ENCODE measurements at regions not wholly inside any gene's neighbourhood (a gene's known extent, or its start where the extent isn't known, plus 50 kb on each side); places are given as distances from the start of the nearest gene placed in this dataset.

DNA sequence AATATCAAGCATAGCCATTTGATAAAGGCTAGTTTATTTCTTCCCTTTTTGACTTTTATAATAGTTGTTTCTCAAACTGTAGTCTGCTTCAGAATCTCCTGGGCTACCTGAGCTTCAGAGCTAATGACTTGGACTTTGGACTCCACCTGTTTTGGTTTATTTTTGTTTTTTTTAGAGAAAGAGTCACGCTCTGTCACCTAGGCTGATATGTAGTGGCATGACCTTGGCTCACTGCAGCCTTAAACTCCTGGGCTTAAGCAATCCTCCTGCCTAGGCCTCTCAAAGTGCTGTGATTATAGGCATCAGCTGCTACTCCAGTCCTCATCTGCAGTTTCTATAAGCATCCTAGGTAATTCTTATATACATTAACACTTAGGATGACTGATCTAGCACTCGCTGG, 90.5 kb downstream of the DDIT4L start:
- TF ChIP-seq SIN3A (IDR thresholded peaks at IDR 0.05; ENCODE audit: borderline replicate concordance, insufficient read depth, low read length) (no peak), TAF1 (IDR thresholded peaks at IDR 0.05; ENCODE audit: borderline replicate concordance, insufficient read depth, low read length) (no peak), FOXP2 (optimal IDR thresholded peaks at IDR 0.05; ENCODE audit: borderline replicate concordance, extremely low read depth, extremely low read length, insufficient read depth) (no peak), POLR2AphosphoS5 (IDR thresholded peaks at IDR 0.05; ENCODE audit: low read depth, low read length) (no peak)
- TF ChIP-seq, protein P1, sequence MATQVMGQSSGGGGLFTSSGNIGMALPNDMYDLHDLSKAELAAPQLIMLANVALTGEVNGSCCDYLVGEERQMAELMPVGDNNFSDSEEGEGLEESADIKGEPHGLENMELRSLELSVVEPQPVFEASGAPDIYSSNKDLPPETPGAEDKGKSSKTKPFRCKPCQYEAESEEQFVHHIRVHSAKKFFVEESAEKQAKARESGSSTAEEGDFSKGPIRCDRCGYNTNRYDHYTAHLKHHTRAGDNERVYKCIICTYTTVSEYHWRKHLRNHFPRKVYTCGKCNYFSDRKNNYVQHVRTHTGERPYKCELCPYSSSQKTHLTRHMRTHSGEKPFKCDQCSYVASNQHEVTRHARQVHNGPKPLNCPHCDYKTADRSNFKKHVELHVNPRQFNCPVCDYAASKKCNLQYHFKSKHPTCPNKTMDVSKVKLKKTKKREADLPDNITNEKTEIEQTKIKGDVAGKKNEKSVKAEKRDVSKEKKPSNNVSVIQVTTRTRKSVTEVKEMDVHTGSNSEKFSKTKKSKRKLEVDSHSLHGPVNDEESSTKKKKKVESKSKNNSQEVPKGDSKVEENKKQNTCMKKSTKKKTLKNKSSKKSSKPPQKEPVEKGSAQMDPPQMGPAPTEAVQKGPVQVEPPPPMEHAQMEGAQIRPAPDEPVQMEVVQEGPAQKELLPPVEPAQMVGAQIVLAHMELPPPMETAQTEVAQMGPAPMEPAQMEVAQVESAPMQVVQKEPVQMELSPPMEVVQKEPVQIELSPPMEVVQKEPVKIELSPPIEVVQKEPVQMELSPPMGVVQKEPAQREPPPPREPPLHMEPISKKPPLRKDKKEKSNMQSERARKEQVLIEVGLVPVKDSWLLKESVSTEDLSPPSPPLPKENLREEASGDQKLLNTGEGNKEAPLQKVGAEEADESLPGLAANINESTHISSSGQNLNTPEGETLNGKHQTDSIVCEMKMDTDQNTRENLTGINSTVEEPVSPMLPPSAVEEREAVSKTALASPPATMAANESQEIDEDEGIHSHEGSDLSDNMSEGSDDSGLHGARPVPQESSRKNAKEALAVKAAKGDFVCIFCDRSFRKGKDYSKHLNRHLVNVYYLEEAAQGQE (IDR thresholded peaks at IDR 0.05; ENCODE audit: insufficient read depth in 1 of 2, low read depth in 2 of 2, low read length in 2 of 2): no peak

DNA sequence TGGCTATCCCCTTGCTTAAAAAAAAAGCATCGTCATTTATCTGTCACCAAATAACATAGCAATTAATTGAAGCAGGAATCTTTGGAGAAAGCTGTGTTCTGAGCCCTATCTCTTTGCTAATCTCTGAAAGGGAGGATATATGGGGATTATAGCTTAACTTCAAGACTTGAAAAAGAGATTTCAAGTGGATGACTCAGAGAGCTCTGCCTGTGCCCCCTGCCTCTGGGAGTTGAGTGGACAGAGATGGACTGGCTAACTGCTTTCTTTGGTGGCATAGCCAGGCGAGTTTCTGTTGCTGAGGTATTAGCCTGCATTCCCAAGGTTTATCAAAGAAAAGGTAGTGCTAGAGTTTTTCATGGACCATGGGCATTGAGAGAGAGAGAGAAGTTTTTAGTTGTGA, 91.6 kb downstream of the DDIT4L start:
- TF ChIP-seq, protein P1 (IDR thresholded peaks at IDR 0.05; ENCODE audit: insufficient read depth in 1 of 2, low read depth in 2 of 2, low read length in 2 of 2): no peak
- TF ChIP-seq SIN3A (IDR thresholded peaks at IDR 0.05; ENCODE audit: borderline replicate concordance, insufficient read depth, low read length) (no peak), POLR2AphosphoS5 (IDR thresholded peaks at IDR 0.05; ENCODE audit: low read depth, low read length) (no peak), FOXP2 (optimal IDR thresholded peaks at IDR 0.05; ENCODE audit: borderline replicate concordance, extremely low read depth, extremely low read length, insufficient read depth) (no peak), TAF1 (IDR thresholded peaks at IDR 0.05; ENCODE audit: borderline replicate concordance, insufficient read depth, low read length) (no peak)

DNA sequence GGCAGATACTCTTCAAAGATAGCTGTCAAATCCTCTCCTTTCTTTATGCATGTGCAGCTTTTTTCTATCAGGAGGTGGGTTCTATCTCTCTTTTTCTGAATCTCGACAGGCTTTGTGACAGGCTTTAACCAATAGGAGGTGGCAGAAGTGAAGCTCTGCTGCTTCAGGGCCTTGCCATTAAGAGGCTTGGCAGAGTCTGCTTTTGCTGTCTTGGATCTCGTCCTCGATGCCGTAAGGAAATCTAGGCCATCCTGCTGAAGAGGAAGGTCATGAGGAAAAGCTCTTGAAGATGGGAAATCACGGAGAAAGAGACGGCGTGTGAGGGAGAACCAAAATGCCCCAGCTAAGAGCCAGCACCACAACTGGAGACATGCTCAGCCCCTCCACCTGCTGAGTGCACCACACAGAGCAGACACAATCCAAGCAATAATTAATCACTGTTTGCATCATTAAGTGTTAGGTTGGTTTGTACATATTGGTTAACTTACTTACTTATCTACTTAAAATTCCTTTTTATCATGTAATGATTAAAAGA, 92.2 kb downstream of the DDIT4L start:
- TF ChIP-seq FOXP2 (optimal IDR thresholded peaks at IDR 0.05; ENCODE audit: borderline replicate concordance, extremely low read depth, extremely low read length, insufficient read depth) (no peak), SIN3A (IDR thresholded peaks at IDR 0.05; ENCODE audit: borderline replicate concordance, insufficient read depth, low read length) (no peak), POLR2AphosphoS5 (IDR thresholded peaks at IDR 0.05; ENCODE audit: low read depth, low read length) (no peak), TAF1 (IDR thresholded peaks at IDR 0.05; ENCODE audit: borderline replicate concordance, insufficient read depth, low read length) (no peak)
- TF ChIP-seq, protein P1 (IDR thresholded peaks at IDR 0.05; ENCODE audit: insufficient read depth in 1 of 2, low read depth in 2 of 2, low read length in 2 of 2): no peak

DNA sequence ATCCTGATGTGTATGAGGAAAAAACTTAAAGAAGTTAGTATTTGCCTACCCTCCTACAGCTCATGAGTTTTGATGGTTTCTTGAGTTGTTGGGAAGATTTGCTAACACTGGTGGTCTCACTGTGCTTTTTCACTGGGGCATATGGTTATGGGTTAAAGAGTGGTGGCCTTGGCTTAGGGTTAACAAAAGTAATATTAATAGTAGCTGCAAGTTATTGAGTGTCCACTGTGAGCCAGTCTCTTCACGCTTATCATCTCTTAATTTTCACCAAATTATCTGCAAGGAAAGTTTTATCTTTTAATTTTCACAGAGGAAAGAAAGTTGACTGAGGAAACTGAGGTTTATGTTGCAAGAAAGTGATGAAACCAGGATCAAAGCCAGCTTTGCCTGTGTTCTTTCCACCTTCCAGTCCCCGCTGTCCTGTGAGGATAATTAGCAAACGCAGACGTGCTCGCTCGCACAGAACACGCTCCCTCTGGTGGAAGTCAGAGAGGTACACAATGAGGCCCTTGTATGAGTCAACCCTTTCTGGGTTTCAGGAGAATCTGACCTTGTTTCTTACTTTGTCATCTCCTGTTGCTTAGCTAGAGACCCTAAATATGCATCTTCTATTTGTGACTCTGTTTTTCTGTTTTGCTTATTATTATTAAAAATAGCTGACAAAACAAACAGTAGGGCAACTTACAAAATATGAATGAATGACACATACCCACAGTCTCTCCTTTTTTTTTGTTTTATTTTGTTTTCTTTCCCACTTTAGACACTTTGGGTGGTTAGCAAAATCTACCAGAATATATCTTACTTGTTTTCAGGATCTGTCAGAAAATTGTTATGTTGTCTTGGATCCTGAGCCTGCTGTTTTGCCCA, 94.3 kb downstream of the DDIT4L start:
- TF ChIP-seq TAF1 (IDR thresholded peaks at IDR 0.05; ENCODE audit: borderline replicate concordance, insufficient read depth, low read length): no peak
- no peak for TF ChIP-seq FOXP2 (optimal IDR thresholded peaks at IDR 0.05; ENCODE audit: borderline replicate concordance, extremely low read depth, extremely low read length, insufficient read depth)
- TF ChIP-seq, protein P1 (IDR thresholded peaks at IDR 0.05; ENCODE audit: insufficient read depth in 1 of 2, low read depth in 2 of 2, low read length in 2 of 2): no peak
- TF ChIP-seq SIN3A (IDR thresholded peaks at IDR 0.05; ENCODE audit: borderline replicate concordance, insufficient read depth, low read length): no peak
- TF ChIP-seq POLR2AphosphoS5 (IDR thresholded peaks at IDR 0.05; ENCODE audit: low read depth, low read length): no peak

Measured in PFSK-1 (cell line).